WERI-Rb-1 (cell line): ENCODE measurements at regions not wholly inside any gene's neighbourhood (a gene's known extent, or its start where the extent isn't known, plus 50 kb on each side); places are given as distances from the start of the nearest gene placed in this dataset.

Experiments
- DNase-seq: peaks from one replicate; pipeline ENCODE4 v3.0.0-alpha.2; 2020
- H3K27ac ChIP-seq: fragments of 250-450 bp; sonication (Bioruptor Pico); 2 replicates; pipeline ENCODE4 v1.5.1; 2020; ENCODE audit warnings: mild to moderate bottlenecking, moderate library complexity
- H3K27me3 ChIP-seq: fragments of 250-450 bp; sonication (Bioruptor Pico); 2 replicates; pipeline ENCODE4 v1.5.1; 2021; ENCODE audit warnings: mild to moderate bottlenecking, low read depth, moderate library complexity; ENCODE audit not compliant: insufficient read depth, severe bottlenecking
- H3K36me3 ChIP-seq: fragments of 250-450 bp; sonication (Bioruptor Pico); 2 replicates; pipeline ENCODE4 v1.5.1; 2020; ENCODE audit warnings: mild to moderate bottlenecking, moderate library complexity
- H3K4me3 ChIP-seq: 2 replicates; pipeline ENCODE4 v1.5.1; 2011; ENCODE audit warnings: low read depth, mild to moderate bottlenecking, control low read depth, low read length
- H3K9me3 ChIP-seq: fragments of 250-450 bp; sonication (Bioruptor Pico); 2 replicates; pipeline ENCODE4 v1.5.1; 2021; ENCODE audit warnings: mild to moderate bottlenecking, moderate library complexity; ENCODE audit not compliant: severe bottlenecking
- CTCF ChIP-seq: IDR thresholded peaks from 2 replicates; pipeline ENCODE4 v1.5.1; 2011; ENCODE audit warnings: low read depth, mild to moderate bottlenecking, control low read depth, inconsistent platforms, low read length

- Histone ChIP-seq H3K9me3 (no peaks in the 10 kb centered on the region), H3K27ac (no peak overlapping the region), H3K27me3 (no peaks in the 10 kb centered on the region), H3K4me3 (no peak overlapping the region), H3K36me3 (no peaks in the 10 kb centered on the region)
- DNase-seq = no peak
- TF ChIP-seq CTCF = no peak
Measured at GRCh38 chr21:14691914-14692313, 145.8 kb upstream of the SAMSN1 start.

GRCh38 chr21:14690886-14691285 is 144.8 kb upstream of the SAMSN1 start:
- H3K9me3 ChIP-seq = no peaks in the 10 kb centered on the region
- H3K27me3 ChIP-seq = no peaks in the 10 kb centered on the region
- peak; percentile 25 for DNase-seq
- no peak for TF ChIP-seq CTCF
- no peak overlapping the region for H3K27ac ChIP-seq
- no peak overlapping the region for H3K4me3 ChIP-seq
- H3K36me3 ChIP-seq = no peaks in the 10 kb centered on the region

- no peaks in the 10 kb centered on the region for H3K9me3 ChIP-seq
- no peak overlapping the region for H3K27ac ChIP-seq
- H3K4me3 ChIP-seq = no peak overlapping the region
- H3K36me3 ChIP-seq = no peaks in the 10 kb centered on the region
- H3K27me3 ChIP-seq = no peaks in the 10 kb centered on the region
- TF ChIP-seq CTCF = no peak
- no peak for DNase-seq
Measured at GRCh38 chr21:14688936-14689335, 142.8 kb upstream of the SAMSN1 start.

GRCh38 chr21:14688412-14688811 is 142.3 kb upstream of the SAMSN1 start:
- no peak for DNase-seq
- H3K9me3 ChIP-seq = no peaks in the 10 kb centered on the region
- no peaks in the 10 kb centered on the region for H3K36me3 ChIP-seq
- no peak overlapping the region for H3K4me3 ChIP-seq
- no peak for TF ChIP-seq CTCF
- no peak overlapping the region for H3K27ac ChIP-seq
- no peaks in the 10 kb centered on the region for H3K27me3 ChIP-seq

GRCh38 chr21:14687268-14687625 is 141.1 kb upstream of the SAMSN1 start:
- Histone ChIP-seq H3K9me3 (no peaks in the 10 kb centered on the region), H3K36me3 (no peaks in the 10 kb centered on the region), H3K27ac (no peak overlapping the region), H3K27me3 (no peaks in the 10 kb centered on the region), H3K4me3 (no peak overlapping the region)
- TF ChIP-seq CTCF = no peak
- no peak for DNase-seq

- H3K9me3 ChIP-seq = no peaks in the 10 kb centered on the region
- no peak overlapping the region for H3K4me3 ChIP-seq
- DNase-seq = no peak
Measured at GRCh38 chr21:14686466-14687267, 140.6 kb upstream of the SAMSN1 start.

More at GRCh38 chr21:14686466-14687267, 140.6 kb upstream of the SAMSN1 start:
- Histone ChIP-seq H3K36me3 (no peaks in the 10 kb centered on the region), H3K27ac (no peak overlapping the region), H3K27me3 (no peaks in the 10 kb centered on the region)
- TF ChIP-seq CTCF = no peak
